ENCODE measurements at regions not wholly inside any gene's neighbourhood (a gene's known extent, or its start where the extent isn't known, plus 50 kb on each side); places are given as distances from the start of the nearest gene placed in this dataset.

GRCh38 chr20:10724449-10725173 lies 50.8 kb upstream of the JAG1 start:
- Mint-ChIP-seq H3K27ac (no peak overlapping the region), H3K9me3 (peaks cover 3 to 6% of the 10 kb centered on the region in 2 donors), H3K36me3 (ENCODE audit: insufficient read depth in 2 of 2) (no peaks in the 10 kb centered on the region), H3K4me3 (no peak overlapping the region), H3K4me1 (ENCODE audit: low read depth) (no peaks in the 10 kb centered on the region), H3K27me3 (ENCODE audit: low read depth) (peaks cover 31% of the 10 kb centered on the region)
- no peak for ATAC-seq (replicated peaks in 1 of 2)
- DNase-seq: no peak

DNA sequence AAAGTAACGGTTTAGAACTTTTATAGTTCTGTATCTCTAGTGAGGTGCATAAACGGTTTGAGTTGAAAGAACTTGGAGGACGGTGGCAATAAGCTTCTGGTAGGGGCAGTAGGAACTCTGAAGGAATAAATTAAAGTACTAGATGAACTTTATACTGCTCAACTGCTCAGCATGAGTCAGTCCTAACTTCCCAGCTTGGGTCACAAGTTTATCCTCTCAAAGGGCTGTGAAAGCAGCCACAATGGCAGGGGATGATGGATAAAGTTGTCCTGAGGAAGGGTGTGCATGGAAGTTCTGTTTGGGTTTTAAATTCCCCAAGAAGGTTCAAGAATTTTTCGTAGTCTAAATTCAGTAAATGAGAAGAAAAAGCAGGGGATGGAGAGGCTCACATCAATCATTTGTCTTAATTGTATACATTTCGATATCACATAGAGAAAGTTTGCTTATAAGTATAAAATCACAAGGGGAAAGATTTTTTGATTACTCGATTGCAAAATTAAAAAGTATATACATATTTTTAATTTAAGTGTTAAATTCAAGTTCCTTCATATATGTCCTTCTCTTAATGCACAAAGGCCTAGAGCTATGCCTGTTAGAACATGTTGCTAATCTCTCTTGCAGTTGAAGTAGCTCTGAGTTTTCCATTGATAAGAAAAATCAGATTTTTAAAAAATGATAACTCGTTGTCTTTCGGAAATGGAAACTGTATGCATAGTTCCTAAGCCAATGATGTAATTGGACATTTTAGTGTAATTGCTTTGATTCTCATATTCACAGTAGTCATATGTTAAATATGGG lies 55.3 kb upstream of the JAG1 start:
- DNase-seq (no peak), ATAC-seq (replicated peaks in 1 of 2) (no peak)
- Mint-ChIP-seq H3K36me3 (ENCODE audit: insufficient read depth in 2 of 2) (no peaks in the 10 kb centered on the region), H3K4me1 (ENCODE audit: low read depth) (no peaks in the 10 kb centered on the region), H3K9me3 (peaks cover 3 to 8% of the 10 kb centered on the region in 2 donors), H3K27me3 (ENCODE audit: low read depth) (peaks cover 16% of the 10 kb centered on the region), H3K27ac (no peak overlapping the region), H3K4me3 (no peak overlapping the region)

- Mint-ChIP-seq H3K9me3 (peaks cover 3 to 8% of the 10 kb centered on the region in 2 donors), H3K27ac (no peak overlapping the region), H3K4me1 (ENCODE audit: low read depth) (no peaks in the 10 kb centered on the region), H3K4me3 (no peak overlapping the region), H3K27me3 (ENCODE audit: low read depth) (peaks cover 16% of the 10 kb centered on the region), H3K36me3 (ENCODE audit: insufficient read depth in 2 of 2) (no peaks in the 10 kb centered on the region)
- no peak for ATAC-seq (replicated peaks in 1 of 2)
- no peak for DNase-seq
Measured at GRCh38 chr20:10729785-10730184, 56.0 kb upstream of the JAG1 start.

- Mint-ChIP-seq H3K27ac (no peak overlapping the region), H3K4me3 (no peak overlapping the region), H3K27me3 (ENCODE audit: low read depth) (peaks cover 16% of the 10 kb centered on the region), H3K4me1 (ENCODE audit: low read depth) (no peaks in the 10 kb centered on the region), H3K36me3 (ENCODE audit: insufficient read depth in 2 of 2) (no peaks in the 10 kb centered on the region), H3K9me3 (peaks cover 3 to 8% of the 10 kb centered on the region in 2 donors)
- ATAC-seq (replicated peaks in 1 of 2) (no peak), DNase-seq (no peak)
Measured at GRCh38 chr20:10730629-10731183, 56.9 kb upstream of the JAG1 start.

GRCh38 chr20:10731190-10731965 lies 57.6 kb upstream of the JAG1 start:
- Mint-ChIP-seq H3K27me3 (ENCODE audit: low read depth) (peaks cover 16% of the 10 kb centered on the region), H3K4me1 (ENCODE audit: low read depth) (no peaks in the 10 kb centered on the region), H3K27ac (no peak overlapping the region), H3K36me3 (ENCODE audit: insufficient read depth in 2 of 2) (no peaks in the 10 kb centered on the region), H3K9me3 (peaks cover 3 to 8% of the 10 kb centered on the region in 2 donors), H3K4me3 (no peak overlapping the region)
- no peak for ATAC-seq (replicated peaks in 1 of 2)
- DNase-seq: no peak

DNA sequence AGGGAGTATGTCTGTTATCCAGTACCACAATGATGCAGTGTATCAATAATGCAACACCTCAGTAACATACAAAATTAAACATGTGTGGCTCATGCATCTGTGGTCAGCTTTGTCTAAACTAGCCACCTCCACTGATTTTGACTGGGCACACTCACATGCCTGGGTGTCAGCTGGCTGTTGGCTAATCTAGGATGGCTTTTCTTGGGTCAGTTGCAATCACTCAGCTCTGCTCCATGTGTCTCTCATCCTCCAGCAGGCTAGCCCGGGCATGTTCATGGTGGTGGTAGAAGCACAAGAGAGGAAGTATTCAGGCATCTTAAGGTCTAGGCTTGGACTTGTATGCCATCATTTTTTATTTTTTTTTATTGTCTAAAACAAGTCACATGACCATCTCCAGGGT lies 59.3 kb upstream of the JAG1 start:
- H3K4me1 Mint-ChIP-seq (ENCODE audit: low read depth): no peaks in the 10 kb centered on the region
- ATAC-seq (replicated peaks in 1 of 2) (no peak), DNase-seq (no peak)
- peaks cover 0 to 8% of the 10 kb centered on the region in 2 donors for H3K9me3 Mint-ChIP-seq
- H3K36me3 Mint-ChIP-seq (ENCODE audit: insufficient read depth in 2 of 2): no peaks in the 10 kb centered on the region
- H3K27me3 Mint-ChIP-seq (ENCODE audit: low read depth): peaks cover 23% of the 10 kb centered on the region
- no peak overlapping the region for H3K27ac Mint-ChIP-seq
- no peak overlapping the region for H3K4me3 Mint-ChIP-seq

GRCh38 chr20:10735195-10735949 lies 61.6 kb upstream of the JAG1 start:
- Mint-ChIP-seq H3K27me3 (ENCODE audit: low read depth) (peaks cover 26% of the 10 kb centered on the region), H3K4me3 (no peak overlapping the region), H3K4me1 (ENCODE audit: low read depth) (no peaks in the 10 kb centered on the region), H3K36me3 (ENCODE audit: insufficient read depth in 2 of 2) (no peaks in the 10 kb centered on the region), H3K9me3 (peaks cover 0 to 4% of the 10 kb centered on the region in 2 donors), H3K27ac (no peak overlapping the region)
- no peak for DNase-seq
- ATAC-seq (replicated peaks in 1 of 2): no peak

GRCh38 chr20:10739134-10739533 lies 65.3 kb upstream of the JAG1 start:
- Mint-ChIP-seq H3K36me3 (ENCODE audit: insufficient read depth in 2 of 2) (no peaks in the 10 kb centered on the region), H3K4me3 (no peak overlapping the region), H3K9me3 (peaks cover 0 to 2% of the 10 kb centered on the region in 2 donors), H3K27me3 (ENCODE audit: low read depth) (peaks cover 21% of the 10 kb centered on the region), H3K27ac (no peak overlapping the region), H3K4me1 (ENCODE audit: low read depth) (no peaks in the 10 kb centered on the region)
- ATAC-seq (replicated peaks in 1 of 2) (no peak), DNase-seq (no peak)

DNA sequence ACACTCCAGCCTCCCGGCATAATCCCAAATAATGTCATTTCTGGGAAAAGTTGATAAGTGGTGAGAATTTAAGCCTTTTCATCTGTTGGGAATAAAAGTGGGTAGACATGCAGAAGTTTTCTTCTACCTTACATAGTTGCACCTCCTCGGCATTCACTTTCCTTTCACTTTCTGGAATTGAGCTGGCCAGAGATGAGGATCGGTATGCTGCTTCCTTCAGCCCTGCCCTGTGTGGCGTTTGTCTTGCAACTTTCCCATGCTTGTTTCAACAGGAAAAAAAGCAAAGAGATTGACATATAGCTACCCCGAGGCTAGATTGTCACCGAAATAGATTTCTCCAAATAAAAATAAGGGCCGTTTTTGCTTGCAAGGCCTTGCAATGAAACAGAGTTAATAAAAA lies 65.8 kb upstream of the JAG1 start:
- peaks cover 0 to 2% of the 10 kb centered on the region in 2 donors for H3K9me3 Mint-ChIP-seq
- no peaks in the 10 kb centered on the region for H3K4me1 Mint-ChIP-seq (ENCODE audit: low read depth)
- H3K27me3 Mint-ChIP-seq (ENCODE audit: low read depth): peaks cover 21% of the 10 kb centered on the region
- no peak overlapping the region for H3K27ac Mint-ChIP-seq
- DNase-seq: no peak
- no peak overlapping the region for H3K4me3 Mint-ChIP-seq
- no peak for ATAC-seq (replicated peaks in 1 of 2)
- H3K36me3 Mint-ChIP-seq (ENCODE audit: insufficient read depth in 2 of 2): no peaks in the 10 kb centered on the region

- ATAC-seq (replicated peaks in 1 of 2): no peak
- H3K4me3 Mint-ChIP-seq: no peak overlapping the region
- H3K9me3 Mint-ChIP-seq: peaks cover 0 to 2% of the 10 kb centered on the region in 2 donors
- H3K27ac Mint-ChIP-seq: no peak overlapping the region
- no peak for DNase-seq
- H3K27me3 Mint-ChIP-seq (ENCODE audit: low read depth): peaks cover 21% of the 10 kb centered on the region
- no peaks in the 10 kb centered on the region for H3K4me1 Mint-ChIP-seq (ENCODE audit: low read depth)
- H3K36me3 Mint-ChIP-seq (ENCODE audit: insufficient read depth in 2 of 2): no peaks in the 10 kb centered on the region
Measured at GRCh38 chr20:10741060-10741459, 67.3 kb upstream of the JAG1 start.

- Mint-ChIP-seq H3K36me3 (ENCODE audit: insufficient read depth in 2 of 2) (no peaks in the 10 kb centered on the region), H3K4me1 (ENCODE audit: low read depth) (no peaks in the 10 kb centered on the region), H3K9me3 (no peaks in the 10 kb centered on the region), H3K27ac (no peak overlapping the region), H3K27me3 (ENCODE audit: low read depth) (peaks cover 9% of the 10 kb centered on the region), H3K4me3 (no peak overlapping the region)
- DNase-seq (no peak), ATAC-seq (replicated peaks in 1 of 2) (no peak)
Measured at GRCh38 chr20:10745790-10746189, 72.0 kb upstream of the JAG1 start.

- Mint-ChIP-seq H3K27ac (no peak overlapping the region), H3K36me3 (ENCODE audit: insufficient read depth in 2 of 2) (no peaks in the 10 kb centered on the region), H3K27me3 (ENCODE audit: low read depth) (peaks cover 9% of the 10 kb centered on the region), H3K9me3 (no peaks in the 10 kb centered on the region), H3K4me1 (ENCODE audit: low read depth) (no peaks in the 10 kb centered on the region), H3K4me3 (no peak overlapping the region)
- DNase-seq (no peak), ATAC-seq (replicated peaks in 1 of 2) (no peak)
Measured at GRCh38 chr20:10747019-10747418, 73.2 kb upstream of the JAG1 start.

All from activated T-cell treated with anti-CD3 and anti-CD28 coated beads, Interleukin-2, amount 50 U/mL, for 72 hours (primary cell).